ENCODE measurements at regions not wholly inside any gene's neighbourhood (a gene's known extent, or its start where the extent isn't known, plus 50 kb on each side); places are given as distances from the start of the nearest gene placed in this dataset.

DNA sequence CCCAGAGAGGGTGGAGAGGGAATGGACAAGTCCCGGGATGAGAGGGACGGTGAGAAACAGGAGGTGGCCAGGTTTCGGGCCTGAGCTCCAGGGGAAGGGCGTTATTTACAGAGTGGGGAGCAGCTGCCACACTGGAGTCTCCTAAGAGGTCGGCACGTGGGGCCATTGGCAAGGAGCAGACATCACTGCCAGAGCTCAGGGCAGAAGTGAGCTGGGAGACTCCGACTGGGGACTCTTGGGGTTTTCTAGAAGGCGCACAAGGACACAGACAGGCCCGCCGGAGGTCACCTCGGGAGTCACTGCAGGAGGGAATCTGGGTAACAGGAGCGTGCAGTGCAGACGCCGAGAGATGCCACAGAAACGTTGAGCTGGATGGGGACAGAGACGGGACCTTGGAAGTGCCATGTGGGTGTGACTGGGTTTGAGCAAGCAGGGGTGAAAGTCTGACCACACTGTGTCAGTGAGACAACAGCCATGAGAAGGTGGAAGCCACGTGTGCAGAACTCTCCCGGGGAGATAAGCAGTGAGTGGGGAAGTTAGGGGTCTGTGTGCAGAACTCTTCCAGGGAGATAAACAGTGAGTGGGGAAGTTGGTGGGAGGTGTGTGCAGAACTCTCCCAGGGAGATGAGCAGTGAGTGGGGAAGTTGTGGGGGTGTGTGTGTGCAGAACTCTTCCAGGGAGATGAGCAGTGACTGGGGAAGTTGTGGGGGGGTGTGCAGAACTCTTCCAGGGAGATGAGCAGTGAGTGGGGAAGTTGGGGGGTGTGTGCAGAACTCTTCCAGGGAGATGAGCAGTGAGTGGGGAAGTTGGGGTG is 187.5 kb downstream of the SHANK2 start:
- Histone ChIP-seq H3K4me1 (peaks cover 6% of the 10 kb centered on the region; the same call in 2 of the 3 replicates), H3K4me2 (no peak overlapping the region), H3K9me3 (no peaks in the 10 kb centered on the region), H3K27ac (no peak overlapping the region), H3K4me3 (no peak overlapping the region)
- FAIRE-seq (no peak), DNase-seq (ENCODE audit: low read depth in 1 of 2, low spot score in 1 of 2) (no peak), ATAC-seq (no peak)
- 88% methylated on average over 18 of the region's 18 CpGs for WGBS (ENCODE audit: missing lambda C conversion rate)
- no peak for TF ChIP-seq HOXB13 (CRISPR knock-in tag; IDR thresholded peaks at IDR 0.05; ENCODE audit: low read depth)
- no peak for TF ChIP-seq KDM1A (IDR thresholded peaks at IDR 0.05; ENCODE audit: low read depth)
- TF ChIP-seq RFX5 (IDR thresholded peaks at IDR 0.05): no peak
- TF ChIP-seq SREBF2 (IDR thresholded peaks at IDR 0.05): no peak
- TF ChIP-seq EHMT2 (IDR thresholded peaks at IDR 0.05; ENCODE audit: low read depth): no peak
- TF ChIP-seq BHLHE40 (IDR thresholded peaks at IDR 0.05; ENCODE audit: low read depth, low read length): no peak
- no peak for TF ChIP-seq HES2 (IDR thresholded peaks at IDR 0.05)
- no peak for TF ChIP-seq FOSL2 (IDR thresholded peaks at IDR 0.05)
- no peak for TF ChIP-seq FOSL2 (CRISPR knock-in tag; IDR thresholded peaks at IDR 0.05)
- no peak for TF ChIP-seq BCL3 (IDR thresholded peaks at IDR 0.05)
- TF ChIP-seq NPAS2 (CRISPR knock-in tag; IDR thresholded peaks at IDR 0.05; ENCODE audit: borderline replicate concordance): no peak
- TF ChIP-seq ZSCAN20 (CRISPR knock-in tag; IDR thresholded peaks at IDR 0.05): no peak
- TF ChIP-seq KDM5A (IDR thresholded peaks at IDR 0.05): no peak
- POLR2A ChIA-PET: no interaction called here
- CTCF ChIA-PET: no interaction called here

DNA sequence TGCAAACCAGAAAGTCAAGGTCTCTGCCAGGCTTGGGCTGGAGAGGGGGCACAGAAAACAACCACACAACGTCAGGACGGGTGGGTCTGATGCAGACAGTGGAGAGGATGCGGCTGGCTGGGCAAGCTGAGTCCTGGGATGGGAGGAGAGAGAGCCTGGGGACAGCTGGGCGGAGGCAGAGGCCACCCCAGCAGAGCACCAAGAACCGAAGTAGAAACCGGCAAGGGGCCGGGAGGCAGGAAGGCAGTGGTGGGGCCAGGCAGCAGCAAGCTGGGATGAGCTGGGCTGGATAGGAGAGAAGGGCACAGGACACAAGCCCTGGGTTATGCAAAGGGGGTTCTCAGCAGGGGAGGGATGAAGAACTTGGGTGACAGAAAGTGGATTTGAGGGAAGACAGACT is 188.2 kb downstream of the SHANK2 start:
- CTCF ChIA-PET: interaction anchor here (0.6 kb wide), 1 partner anchor 400 kb away, joined by 6 read pairs; no protein-coding TSS in a partner anchor
- 88% methylated on average over 7 of the region's 7 CpGs for WGBS (ENCODE audit: missing lambda C conversion rate)

More for the DNA sequence above, 188.2 kb downstream of the SHANK2 start:
- POLR2A ChIA-PET: no interaction called here
- TF ChIP-seq, protein P1, sequence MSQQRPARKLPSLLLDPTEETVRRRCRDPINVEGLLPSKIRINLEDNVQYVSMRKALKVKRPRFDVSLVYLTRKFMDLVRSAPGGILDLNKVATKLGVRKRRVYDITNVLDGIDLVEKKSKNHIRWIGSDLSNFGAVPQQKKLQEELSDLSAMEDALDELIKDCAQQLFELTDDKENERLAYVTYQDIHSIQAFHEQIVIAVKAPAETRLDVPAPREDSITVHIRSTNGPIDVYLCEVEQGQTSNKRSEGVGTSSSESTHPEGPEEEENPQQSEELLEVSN (IDR thresholded peaks at IDR 0.05; ENCODE audit: borderline replicate concordance, low read depth): no peak
- TF ChIP-seq EHF (CRISPR knock-in tag; IDR thresholded peaks at IDR 0.05) (no peak), RCOR1 (IDR thresholded peaks at IDR 0.05; ENCODE audit: low read depth, low read length) (no peak), BHLHE40 (IDR thresholded peaks at IDR 0.05; ENCODE audit: low read depth, low read length) (no peak), SREBF2 (IDR thresholded peaks at IDR 0.05) (no peak), NFE2L2 (conservative IDR thresholded peaks at IDR 0.05; ENCODE audit: low read length) (no peak), EP300 (IDR thresholded peaks at IDR 0.05) (no peak), HEYL (CRISPR knock-in tag; IDR thresholded peaks at IDR 0.05) (no peak), JUN (IDR thresholded peaks at IDR 0.05) (no peak), ZC3H11A (IDR thresholded peaks at IDR 0.05) (no peak), EHMT2 (IDR thresholded peaks at IDR 0.05; ENCODE audit: low read depth) (no peak), HES2 (IDR thresholded peaks at IDR 0.05) (no peak), SMC3 (IDR thresholded peaks at IDR 0.05) (no peak), HDAC2 (IDR thresholded peaks at IDR 0.05) (no peak)
- TF ChIP-seq, protein P2, sequence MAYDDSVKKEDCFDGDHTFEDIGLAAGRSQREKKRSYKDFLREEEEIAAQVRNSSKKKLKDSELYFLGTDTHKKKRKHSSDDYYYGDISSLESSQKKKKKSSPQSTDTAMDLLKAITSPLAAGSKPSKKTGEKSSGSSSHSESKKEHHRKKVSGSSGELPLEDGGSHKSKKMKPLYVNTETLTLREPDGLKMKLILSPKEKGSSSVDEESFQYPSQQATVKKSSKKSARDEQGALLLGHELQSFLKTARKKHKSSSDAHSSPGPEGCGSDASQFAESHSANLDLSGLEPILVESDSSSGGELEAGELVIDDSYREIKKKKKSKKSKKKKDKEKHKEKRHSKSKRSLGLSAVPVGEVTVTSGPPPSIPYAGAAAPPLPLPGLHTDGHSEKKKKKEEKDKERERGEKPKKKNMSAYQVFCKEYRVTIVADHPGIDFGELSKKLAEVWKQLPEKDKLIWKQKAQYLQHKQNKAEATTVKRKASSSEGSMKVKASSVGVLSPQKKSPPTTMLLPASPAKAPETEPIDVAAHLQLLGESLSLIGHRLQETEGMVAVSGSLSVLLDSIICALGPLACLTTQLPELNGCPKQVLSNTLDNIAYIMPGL (CRISPR knock-in tag; IDR thresholded peaks at IDR 0.05; ENCODE audit: borderline replicate concordance): no peak
- peaks cover 6% of the 10 kb centered on the region; the same call in 2 of the 3 replicates for H3K4me1 ChIP-seq
- H3K4me3 ChIP-seq: no peak overlapping the region
- FAIRE-seq: no peak
- no peak overlapping the region for H3K4me2 ChIP-seq
- no peaks in the 10 kb centered on the region for H3K9me3 ChIP-seq
- H3K27ac ChIP-seq: no peak overlapping the region
- no peak for ATAC-seq
- no peak for DNase-seq (ENCODE audit: low read depth in 1 of 2, low spot score in 1 of 2)

All from A549 (cell line).